H1 (cell line): ENCODE measurements at regions not wholly inside any gene's neighbourhood (a gene's known extent, or its start where the extent isn't known, plus 50 kb on each side); places are given as distances from the start of the nearest gene placed in this dataset.
A peak's percentile ranks its signal among the peaks of the same experiment; 100 is the strongest.

Experiments used
- CTCF ChIA-PET: fragments of 300-600 bp; sonication (Branson Sonifier 250); formaldehyde crosslinking; loops from one replicate; lab custom pipeline; 2021; ENCODE audit not compliant: partially characterized antibody; lab: Charles Lee
- POLR2A ChIA-PET: fragments of 300-600 bp; sonication (Branson Sonifier 250); formaldehyde crosslinking; loops from one replicate; lab custom pipeline; 2021; ENCODE audit warnings: inconsistent platforms; ENCODE audit not compliant: partially characterized antibody; lab: Charles Lee
- DNase-seq, 2 experiments: peaks; one replicate each; pipeline versions ENCODE4 v3.0.0 to v3.0.0-alpha.2; 2010 to 2022; ENCODE audit warnings: low spot score in 2 of 2, low read depth in 1 of 2, mixed read lengths in 1 of 2
- FAIRE-seq: peaks from 2 replicates; lab custom pipeline; 2011; peaks lifted over from hg19 to GRCh38; lab: Jason Lieb, UNC
- H2AFZ ChIP-seq: 2 replicates; pipeline ENCODE4 v1.8.1; 2012; ENCODE audit warnings: low read length, inconsistent platforms
- H2AK5ac ChIP-seq: 2 replicates; pipeline ENCODE4 v1.6.1; 2013; ENCODE audit warnings: low read depth, low read length
- H2BK120ac ChIP-seq: replicated peaks from 2 replicates; pipeline ENCODE3; 2013; ENCODE audit warnings: low read depth, low read length, inconsistent platforms
- H2BK12ac ChIP-seq: 2 replicates; pipeline ENCODE4 v1.6.1; 2013; ENCODE audit warnings: low read depth, low read length
- H2BK15ac ChIP-seq: 2 replicates; pipeline ENCODE4 v1.6.1; 2013; ENCODE audit warnings: low read length
- H2BK20ac ChIP-seq: 2 replicates; pipeline ENCODE4 v1.6.1; 2013; ENCODE audit warnings: low read length
- H2BK5ac ChIP-seq: 2 replicates; pipeline ENCODE4 v1.6.1; 2013; ENCODE audit warnings: low read depth, low read length
- H3K14ac ChIP-seq: 2 replicates; pipeline ENCODE4 v1.6.1; 2013; ENCODE audit warnings: inconsistent platforms; ENCODE audit not compliant: insufficient read length
- H3K18ac ChIP-seq: 2 replicates; pipeline ENCODE4 v1.6.1; 2013; ENCODE audit warnings: low read length; ENCODE audit errors: extremely low read depth
- H3K23ac ChIP-seq: 2 replicates; pipeline ENCODE4 v1.6.1; 2013; ENCODE audit warnings: inconsistent platforms; ENCODE audit not compliant: insufficient read length
- H3K23me2 ChIP-seq: 2 replicates; pipeline ENCODE4 v1.6.1; 2013; ENCODE audit warnings: low read depth, low read length
- H3K27ac ChIP-seq: 2 replicates; pipeline ENCODE4 v1.6.1; 2011; ENCODE audit warnings: low read depth, low read length, inconsistent platforms
- H3K27me3 ChIP-seq, 4 experiments: replicated peaks in 1 of 4; 1 replicate in 1 of 4; 2 replicates in 3 of 4; pipeline versions ENCODE4 v1.6.1 to v1.8.1; 2011 to 2013; ENCODE audit warnings: low read length in 3 of 4, mild to moderate bottlenecking in 3 of 4, inconsistent platforms in 2 of 4, mixed read lengths in 2 of 4, moderate library complexity in 1 of 4; ENCODE audit not compliant: control insufficient read depth in 3 of 4, insufficient read depth in 3 of 4; ENCODE audit errors: extremely low read depth in 1 of 4
- H3K36me3 ChIP-seq, 4 experiments: 2 replicates each; pipeline versions ENCODE4 v1.6.1 to v1.8.1; 2011 to 2013; ENCODE audit warnings: mild to moderate bottlenecking in 4 of 4, low read length in 3 of 4, moderate library complexity in 2 of 4, control low read depth in 1 of 4, inconsistent platforms in 1 of 4; ENCODE audit not compliant: insufficient read depth in 4 of 4, control insufficient read depth in 2 of 4
- H3K4ac ChIP-seq: replicated peaks from 2 replicates; pipeline ENCODE3; 2013; ENCODE audit warnings: low read length, low read depth, mixed read lengths, inconsistent platforms; ENCODE audit not compliant: insufficient read length
- H3K4me1 ChIP-seq, 4 experiments: replicated peaks in 1 of 4; 1 replicate in 1 of 4; 2 replicates in 3 of 4; pipeline versions ENCODE4 v1.6.1 to v1.8.1; 2011 to 2013; ENCODE audit warnings: low read length in 3 of 4, inconsistent platforms in 2 of 4, mixed read lengths in 1 of 4; ENCODE audit not compliant: insufficient read depth in 4 of 4, control insufficient read depth in 3 of 4
- H3K4me2 ChIP-seq, 2 experiments: 2 replicates each; pipeline versions ENCODE4 v1.6.1 to v1.8.1; 2011 to 2013; ENCODE audit warnings: low read depth in 2 of 2, low read length in 2 of 2, control low read depth in 1 of 2, inconsistent platforms in 1 of 2, mild to moderate bottlenecking in 1 of 2; ENCODE audit not compliant: insufficient read depth in 1 of 2
- H3K4me3 ChIP-seq, 4 experiments: fragments of 200-600, 300-600 bp in 1 of 4; sonication (generic), shearing (Covaris generic), sonication (Bioruptor Twin) in 1 of 4; 2 replicates each; pipeline versions ENCODE4 v1.5.1 to v1.8.1; 2011 to 2016; ENCODE audit warnings: low read length in 4 of 4, low read depth in 3 of 4, control low read depth in 2 of 4, inconsistent platforms in 2 of 4, mild to moderate bottlenecking in 2 of 4, mixed read lengths in 1 of 4, moderate library complexity in 1 of 4; ENCODE audit not compliant: insufficient read depth in 2 of 4; ENCODE audit errors: extremely low read depth in 1 of 4
- H3K56ac ChIP-seq: replicated peaks from 2 replicates; pipeline ENCODE3; 2013; ENCODE audit warnings: low read depth, mild to moderate bottlenecking, mixed read lengths, low read length, inconsistent platforms; ENCODE audit not compliant: insufficient read length
- H3K79me1 ChIP-seq: 2 replicates; pipeline ENCODE4 v1.6.1; 2013; ENCODE audit warnings: low read depth, low read length, control low read depth
- H3K79me2 ChIP-seq, 2 experiments: 2 replicates each; pipeline versions ENCODE4 v1.6.1 to v1.8.1; 2012 to 2013; ENCODE audit warnings: low read length in 2 of 2, mild to moderate bottlenecking in 2 of 2, inconsistent platforms in 1 of 2; ENCODE audit not compliant: insufficient read depth in 2 of 2, control insufficient read depth in 1 of 2
- H3K9ac ChIP-seq, 4 experiments: replicated peaks in 1 of 4; 1 replicate in 1 of 4; 2 replicates in 3 of 4; pipeline versions ENCODE4 v1.6.1 to v1.8.1; 2011 to 2013; ENCODE audit warnings: low read depth in 3 of 4, low read length in 3 of 4, control low read depth in 2 of 4, mild to moderate bottlenecking in 2 of 4, moderate library complexity in 2 of 4, inconsistent platforms in 1 of 4; ENCODE audit errors: extremely low read depth in 1 of 4
- H3K9me3 ChIP-seq, 2 experiments: 2 replicates each; pipeline versions ENCODE4 v1.6.1 to v1.8.1; 2012 to 2013; ENCODE audit warnings: mild to moderate bottlenecking in 2 of 2, moderate library complexity in 2 of 2, control low read depth in 1 of 2, inconsistent platforms in 1 of 2, low read depth in 1 of 2, low read length in 1 of 2, mixed read lengths in 1 of 2; ENCODE audit not compliant: insufficient read depth in 2 of 2
- H4K20me1 ChIP-seq, 2 experiments: replicated peaks in 1 of 2; 2 replicates each; pipeline versions ENCODE3 to v1.8.1; 2011 to 2013; ENCODE audit warnings: inconsistent platforms in 2 of 2, low read length in 2 of 2, mild to moderate bottlenecking in 1 of 2; ENCODE audit not compliant: insufficient read depth in 2 of 2, control insufficient read depth in 1 of 2
- H4K5ac ChIP-seq: 2 replicates; pipeline ENCODE4 v1.6.1; 2013; ENCODE audit warnings: low read length, low read depth, mixed read lengths, inconsistent platforms; ENCODE audit not compliant: insufficient read length
- H4K8ac ChIP-seq: 2 replicates; pipeline ENCODE4 v1.8.0; 2013; ENCODE audit warnings: mild to moderate bottlenecking, moderate library complexity, low read length, inconsistent platforms; ENCODE audit not compliant: insufficient read depth; ENCODE audit errors: extremely low read depth
- H4K91ac ChIP-seq: replicated peaks from 2 replicates; pipeline ENCODE3; 2013; ENCODE audit warnings: low read length, mixed read lengths, inconsistent platforms; ENCODE audit not compliant: insufficient read length
- EZH2 ChIP-seq: fragments of 200-600 bp; sonication (generic); IDR thresholded peaks from 2 replicates; pipeline ENCODE4 v1.7.1; 2012; ENCODE audit warnings: low read depth, mild to moderate bottlenecking, moderate library complexity, low read length, inconsistent platforms; ENCODE audit not compliant: severe bottlenecking
- GABPA ChIP-seq: IDR thresholded peaks from 2 replicates; pipeline ENCODE4 v1.6.1; 2011; ENCODE audit warnings: mild to moderate bottlenecking, low read length, moderate library complexity, borderline replicate concordance; ENCODE audit not compliant: insufficient read depth
- JUND ChIP-seq: IDR thresholded peaks from 2 replicates; pipeline ENCODE4 v1.6.1; 2011; ENCODE audit warnings: mild to moderate bottlenecking, improper control_type of control experiment, low read length
- RAD21 ChIP-seq, 2 experiments: IDR thresholded peaks in 1 of 2; conservative IDR thresholded peaks in 1 of 2; 2 replicates each; pipeline ENCODE4 v1.6.1; 2011; ENCODE audit warnings: low read depth in 2 of 2, low read length in 2 of 2, improper control_type of control experiment in 1 of 2, inconsistent platforms in 1 of 2, mild to moderate bottlenecking in 1 of 2, moderate library complexity in 1 of 2
- SIN3A ChIP-seq, 2 experiments: IDR thresholded peaks in 1 of 2; conservative IDR thresholded peaks in 1 of 2; 2 replicates each; pipeline ENCODE4 v1.6.1; 2011 to 2012; ENCODE audit warnings: low read length in 2 of 2, improper control_type of control experiment in 1 of 2, low read depth in 1 of 2, mild to moderate bottlenecking in 1 of 2
- WGBS, 2 experiments: shearing (Covaris generic) in 1 of 2; methylation state at CpG; one replicate each; pipeline versions ENCODE4 v1.1.6 to v1.1.7; 2013 to 2015; ENCODE audit warnings: low lambda C conversion rate in 2 of 2, mixed read lengths in 2 of 2, inconsistent platforms in 1 of 2, low coverage in 1 of 2, missing lambda C conversion rate in 1 of 2; ENCODE audit not compliant: insufficient replicate concordance in 2 of 2, insufficient coverage in 1 of 2, insufficient read length in 1 of 2; ENCODE audit errors: extremely low coverage in 1 of 2, missing lambda C conversion rate in 1 of 2; 5-methylcytosine and 5-hydroxymethylcytosine counted together
- TF ChIP-seq, protein P1 (sequence below), 3 experiments: IDR thresholded peaks; 1 replicate in 2 of 3; 2 replicates in 1 of 3; pipeline versions ENCODE4 v1.5.1 to v1.6.1; 2011; ENCODE audit warnings: low read length in 3 of 3, mild to moderate bottlenecking in 3 of 3, inconsistent platforms in 2 of 3, low read depth in 1 of 3, moderate library complexity in 1 of 3; ENCODE audit not compliant: insufficient read depth in 1 of 3; ENCODE audit errors: control extremely low read depth in 1 of 3
- TF ChIP-seq, protein P2 (sequence below): IDR thresholded peaks from 2 replicates; pipeline ENCODE4 v1.6.1; 2012; ENCODE audit warnings: inconsistent platforms

DNA sequence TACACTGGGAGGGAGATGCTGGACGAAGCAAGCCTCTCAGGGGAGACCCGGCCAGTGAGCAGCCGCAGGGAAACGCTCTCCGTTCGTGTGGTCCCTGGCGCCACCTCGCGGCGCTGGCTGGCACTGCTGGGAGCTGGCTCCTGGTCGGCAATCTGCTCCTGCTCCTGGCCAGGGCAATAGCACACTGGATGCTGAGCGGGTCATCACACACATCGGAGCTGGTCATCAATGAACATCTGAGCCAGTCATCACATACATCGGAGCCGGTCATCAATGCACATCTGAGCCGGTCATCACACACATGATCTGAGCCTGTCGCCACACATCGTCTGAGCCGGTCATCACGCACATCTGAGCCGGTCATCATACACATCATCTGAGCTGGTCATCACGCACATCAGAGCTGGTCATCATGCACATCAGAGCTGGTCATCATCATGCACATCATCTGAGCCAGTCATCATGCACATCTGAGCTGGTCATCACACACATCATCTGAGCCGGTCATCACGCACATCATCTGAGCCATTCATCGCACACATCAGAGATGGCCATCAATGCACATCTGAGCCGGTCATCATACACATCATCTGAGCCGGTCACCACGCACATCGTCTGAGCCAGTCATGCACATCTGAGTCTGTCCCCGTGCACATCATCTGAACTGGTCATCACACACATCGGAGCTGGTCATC lies 217.3 kb downstream of the RBFOX3 start:
- Histone ChIP-seq H4K20me1 (peaks cover 0 to 7% of the 10 kb centered on the region in 2 experiments), H3K79me1 (no peaks in the 10 kb centered on the region), H3K4me2 (no peak overlapping the region), H2AK5ac (no peak overlapping the region), H4K91ac (peak overlapping the region; percentile 32), H3K23ac (no peak overlapping the region), H3K18ac (no peak overlapping the region), H3K36me3 (no peaks in the 10 kb centered on the region), H2AFZ (no peak overlapping the region), H2BK120ac (no peak overlapping the region), H2BK5ac (no peak overlapping the region), H2BK12ac (no peak overlapping the region), H3K9me3 (peaks cover 0 to 4% of the 10 kb centered on the region in 2 experiments; a peak in 1 of 4 replicates), H3K9ac (no peak overlapping the region), H3K4ac (no peak overlapping the region), H2BK20ac (no peak overlapping the region), H3K27me3 (peaks cover 2 to 16% (median 7%) of the 10 kb centered on the region in 4 experiments), H4K5ac (no peak overlapping the region), H3K23me2 (no peaks in the 10 kb centered on the region), H2BK15ac (no peak overlapping the region), H3K79me2 (no peaks in the 10 kb centered on the region), H3K56ac (no peak overlapping the region), H3K27ac (no peak overlapping the region), H3K4me3 (no peak overlapping the region), H4K8ac (no peak overlapping the region), H3K4me1 (no peaks in the 10 kb centered on the region; a peak in 2 of 7 replicates), H3K14ac (no peak overlapping the region)
- POLR2A ChIA-PET = interaction anchor here (0.8 kb wide), 1 partner anchor 48 kb away, joined by 3 read pairs; no protein-coding TSS in a partner anchor
- CTCF ChIA-PET = interaction anchor here (0.7 to 17.7 kb wide), 82 partner anchors 8 to 388 kb away, joined by 3 to 291 read pairs (median 4); partner anchors contain the start of gene ENGASE
- DNase-seq (peak; percentile 57 to 99), FAIRE-seq (peak; percentile 45)
- WGBS, 2 experiments = 48% methylated on average over 31 of the region's 31 CpGs; no CpG with 5 or more reads in 1 of the 2 experiments
- TF ChIP-seq, protein P1, sequence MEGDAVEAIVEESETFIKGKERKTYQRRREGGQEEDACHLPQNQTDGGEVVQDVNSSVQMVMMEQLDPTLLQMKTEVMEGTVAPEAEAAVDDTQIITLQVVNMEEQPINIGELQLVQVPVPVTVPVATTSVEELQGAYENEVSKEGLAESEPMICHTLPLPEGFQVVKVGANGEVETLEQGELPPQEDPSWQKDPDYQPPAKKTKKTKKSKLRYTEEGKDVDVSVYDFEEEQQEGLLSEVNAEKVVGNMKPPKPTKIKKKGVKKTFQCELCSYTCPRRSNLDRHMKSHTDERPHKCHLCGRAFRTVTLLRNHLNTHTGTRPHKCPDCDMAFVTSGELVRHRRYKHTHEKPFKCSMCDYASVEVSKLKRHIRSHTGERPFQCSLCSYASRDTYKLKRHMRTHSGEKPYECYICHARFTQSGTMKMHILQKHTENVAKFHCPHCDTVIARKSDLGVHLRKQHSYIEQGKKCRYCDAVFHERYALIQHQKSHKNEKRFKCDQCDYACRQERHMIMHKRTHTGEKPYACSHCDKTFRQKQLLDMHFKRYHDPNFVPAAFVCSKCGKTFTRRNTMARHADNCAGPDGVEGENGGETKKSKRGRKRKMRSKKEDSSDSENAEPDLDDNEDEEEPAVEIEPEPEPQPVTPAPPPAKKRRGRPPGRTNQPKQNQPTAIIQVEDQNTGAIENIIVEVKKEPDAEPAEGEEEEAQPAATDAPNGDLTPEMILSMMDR (IDR thresholded peaks at IDR 0.05; ENCODE audit: control extremely low read depth in 1 of 3, insufficient read depth in 1 of 3, low read depth in 1 of 3, low read length in 3 of 3) = peak; percentile 98 to 100 (median 100)
- TF ChIP-seq JUND (peak; percentile 23; the same call in 1 of the 2 replicates), RAD21 (IDR thresholded peaks at IDR 0.05 in 1 of 2, conservative IDR thresholded peaks at IDR 0.05 in 1 of 2; ENCODE audit: low read depth in 2 of 2, low read length in 2 of 2) (peak; percentile 98 to 99), GABPA (peak; percentile 33; the same call in 1 of the 2 replicates), EZH2 (no peak), SIN3A (conservative IDR thresholded peaks at IDR 0.05 in 1 of 2, IDR thresholded peaks at IDR 0.05 in 1 of 2; ENCODE audit: low read depth in 1 of 2, low read length in 2 of 2) (0 out of 4 replicates have a peak, but pooled peaks of 1 of the 2 experiments have one; percentile 17)
- TF ChIP-seq, protein P2, sequence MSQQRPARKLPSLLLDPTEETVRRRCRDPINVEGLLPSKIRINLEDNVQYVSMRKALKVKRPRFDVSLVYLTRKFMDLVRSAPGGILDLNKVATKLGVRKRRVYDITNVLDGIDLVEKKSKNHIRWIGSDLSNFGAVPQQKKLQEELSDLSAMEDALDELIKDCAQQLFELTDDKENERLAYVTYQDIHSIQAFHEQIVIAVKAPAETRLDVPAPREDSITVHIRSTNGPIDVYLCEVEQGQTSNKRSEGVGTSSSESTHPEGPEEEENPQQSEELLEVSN = no peak
